ENCODE measurements at regions not wholly inside any gene's neighbourhood (a gene's known extent, or its start where the extent isn't known, plus 50 kb on each side); places are given as distances from the start of the nearest gene placed in this dataset.

DNA sequence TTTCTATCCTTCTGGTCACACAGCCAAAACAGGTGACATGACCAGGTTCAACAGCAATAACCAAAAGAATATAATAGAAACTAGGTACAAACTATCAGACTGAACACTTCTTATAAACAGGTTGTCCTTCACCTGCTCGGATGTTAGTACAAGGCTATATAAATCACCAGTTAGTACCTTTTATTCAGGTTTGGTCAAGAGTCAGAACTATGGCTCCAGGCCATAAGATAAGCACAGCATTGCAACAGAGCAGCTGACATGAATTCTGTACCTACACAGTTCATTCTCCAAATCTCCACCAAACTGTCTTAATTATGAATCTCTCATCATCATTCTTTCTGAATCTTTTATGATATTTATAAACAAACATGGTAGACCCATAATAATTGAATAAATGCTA lies 123.9 kb downstream of the DIO2 start:
- H3K27me3 ChIP-seq = no peaks in the 10 kb centered on the region
- TF ChIP-seq, protein P1, sequence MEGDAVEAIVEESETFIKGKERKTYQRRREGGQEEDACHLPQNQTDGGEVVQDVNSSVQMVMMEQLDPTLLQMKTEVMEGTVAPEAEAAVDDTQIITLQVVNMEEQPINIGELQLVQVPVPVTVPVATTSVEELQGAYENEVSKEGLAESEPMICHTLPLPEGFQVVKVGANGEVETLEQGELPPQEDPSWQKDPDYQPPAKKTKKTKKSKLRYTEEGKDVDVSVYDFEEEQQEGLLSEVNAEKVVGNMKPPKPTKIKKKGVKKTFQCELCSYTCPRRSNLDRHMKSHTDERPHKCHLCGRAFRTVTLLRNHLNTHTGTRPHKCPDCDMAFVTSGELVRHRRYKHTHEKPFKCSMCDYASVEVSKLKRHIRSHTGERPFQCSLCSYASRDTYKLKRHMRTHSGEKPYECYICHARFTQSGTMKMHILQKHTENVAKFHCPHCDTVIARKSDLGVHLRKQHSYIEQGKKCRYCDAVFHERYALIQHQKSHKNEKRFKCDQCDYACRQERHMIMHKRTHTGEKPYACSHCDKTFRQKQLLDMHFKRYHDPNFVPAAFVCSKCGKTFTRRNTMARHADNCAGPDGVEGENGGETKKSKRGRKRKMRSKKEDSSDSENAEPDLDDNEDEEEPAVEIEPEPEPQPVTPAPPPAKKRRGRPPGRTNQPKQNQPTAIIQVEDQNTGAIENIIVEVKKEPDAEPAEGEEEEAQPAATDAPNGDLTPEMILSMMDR (IDR thresholded peaks at IDR 0.05) = no peak
- TF ChIP-seq POLR2A (IDR thresholded peaks at IDR 0.05) = no peak
- no peak for DNase-seq
- H3K36me3 ChIP-seq = no peaks in the 10 kb centered on the region
- no peak overlapping the region for H3K27ac ChIP-seq
- H3K4me3 ChIP-seq (replicated peaks in 1 of 3) = no peak overlapping the region
- WGBS, 2 donors = 69 to 72% methylated on average over 1 of the region's 1 CpG
- intact Hi-C loops (cut with DNase I) = no loop called here
- no peaks in the 10 kb centered on the region for H3K4me1 ChIP-seq
- H3K9me3 ChIP-seq = no peaks in the 10 kb centered on the region

DNA sequence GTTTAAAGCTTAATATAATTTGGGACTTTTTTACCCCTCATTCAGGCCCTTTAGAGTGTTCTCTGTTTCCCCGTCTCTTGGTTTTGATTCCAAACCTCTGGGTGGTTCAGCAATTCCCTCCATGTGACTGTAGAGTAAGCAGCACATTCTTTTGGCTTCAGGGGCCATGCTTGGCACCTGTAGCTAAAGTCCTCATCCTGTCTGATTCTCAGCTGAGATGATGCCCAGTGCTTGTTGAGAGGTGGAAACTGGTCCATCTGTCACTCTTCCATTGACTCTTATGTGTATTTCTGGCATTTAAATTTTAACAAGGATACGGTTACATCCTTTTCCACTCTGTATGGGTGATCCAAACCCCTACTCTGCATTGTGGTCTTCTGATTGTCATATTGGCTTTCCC lies 127.1 kb downstream of the DIO2 start:
- WGBS, 2 donors = 93 to 96% methylated on average over 2 of the region's 2 CpGs
- no peaks in the 10 kb centered on the region for H3K4me1 ChIP-seq
- H3K4me3 ChIP-seq (replicated peaks in 1 of 3) = no peak overlapping the region
- H3K27ac ChIP-seq = no peak overlapping the region
- H3K9me3 ChIP-seq = no peaks in the 10 kb centered on the region
- H3K27me3 ChIP-seq = no peaks in the 10 kb centered on the region
- no peak for DNase-seq
- intact Hi-C loops (cut with DNase I) = no loop called here
- no peaks in the 10 kb centered on the region for H3K36me3 ChIP-seq
- no peak for TF ChIP-seq POLR2A (IDR thresholded peaks at IDR 0.05)
- TF ChIP-seq, protein P1 (IDR thresholded peaks at IDR 0.05) = no peak

DNA sequence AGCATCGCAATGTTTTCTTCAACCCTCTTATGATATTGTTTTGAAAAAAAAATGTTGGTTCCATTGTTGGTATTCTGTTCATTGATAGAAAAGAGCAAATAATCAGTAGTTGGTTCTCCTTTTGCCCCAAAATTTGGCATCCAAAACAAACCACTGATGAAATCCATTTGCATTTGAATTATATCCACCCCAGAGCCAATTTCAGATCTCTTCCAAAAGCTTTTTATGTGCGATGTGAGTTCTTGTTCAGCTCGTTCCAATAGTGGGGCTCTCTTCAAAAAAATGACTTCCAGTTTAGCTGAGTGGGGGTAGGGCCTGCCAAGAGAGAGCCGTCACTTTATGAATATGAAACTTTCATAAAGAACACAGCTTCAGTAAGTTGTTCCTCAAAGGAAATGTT lies 130.7 kb downstream of the DIO2 start:
- 91% methylated on average over 4 of the region's 4 CpGs for WGBS, 2 donors
- Histone ChIP-seq H3K36me3 (no peaks in the 10 kb centered on the region), H3K4me1 (no peaks in the 10 kb centered on the region), H3K27me3 (no peaks in the 10 kb centered on the region), H3K27ac (no peak overlapping the region), H3K4me3 (replicated peaks in 1 of 3) (no peak overlapping the region), H3K9me3 (no peaks in the 10 kb centered on the region)
- TF ChIP-seq POLR2A (IDR thresholded peaks at IDR 0.05) = no peak
- TF ChIP-seq, protein P1 (IDR thresholded peaks at IDR 0.05) = no peak
- DNase-seq = no peak
- intact Hi-C loops (cut with DNase I) = no loop called here

DNA sequence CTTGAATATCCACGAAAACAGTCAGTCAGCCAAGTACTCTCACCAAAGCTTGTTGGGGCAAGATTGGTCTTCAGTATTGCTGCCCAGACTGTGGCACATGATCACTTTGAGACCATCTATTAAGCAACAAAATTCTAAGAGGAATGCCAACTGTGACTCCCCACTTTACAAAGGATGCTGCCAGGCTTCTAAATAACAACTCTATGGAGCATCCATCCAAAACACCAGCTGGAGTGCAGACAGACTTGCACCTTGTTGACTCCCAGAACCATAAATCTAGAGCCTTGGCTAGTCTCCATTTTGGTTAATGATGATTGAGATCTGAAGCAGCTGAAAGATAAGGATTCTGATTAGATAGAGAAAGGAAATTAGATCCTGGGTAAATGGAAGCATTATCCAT lies 132.8 kb downstream of the DIO2 start:
- H3K27ac ChIP-seq = no peak overlapping the region
- TF ChIP-seq POLR2A (IDR thresholded peaks at IDR 0.05) = no peak
- TF ChIP-seq, protein P1 (IDR thresholded peaks at IDR 0.05) = no peak
- 83 to 85% methylated on average over 1 of the region's 1 CpG for WGBS, 2 donors
- intact Hi-C loops (cut with DNase I) = no loop called here
- no peaks in the 10 kb centered on the region for H3K9me3 ChIP-seq
- DNase-seq = no peak
- H3K27me3 ChIP-seq = no peaks in the 10 kb centered on the region
- H3K4me1 ChIP-seq = no peaks in the 10 kb centered on the region
- no peaks in the 10 kb centered on the region for H3K36me3 ChIP-seq
- H3K4me3 ChIP-seq (replicated peaks in 1 of 3) = no peak overlapping the region

DNA sequence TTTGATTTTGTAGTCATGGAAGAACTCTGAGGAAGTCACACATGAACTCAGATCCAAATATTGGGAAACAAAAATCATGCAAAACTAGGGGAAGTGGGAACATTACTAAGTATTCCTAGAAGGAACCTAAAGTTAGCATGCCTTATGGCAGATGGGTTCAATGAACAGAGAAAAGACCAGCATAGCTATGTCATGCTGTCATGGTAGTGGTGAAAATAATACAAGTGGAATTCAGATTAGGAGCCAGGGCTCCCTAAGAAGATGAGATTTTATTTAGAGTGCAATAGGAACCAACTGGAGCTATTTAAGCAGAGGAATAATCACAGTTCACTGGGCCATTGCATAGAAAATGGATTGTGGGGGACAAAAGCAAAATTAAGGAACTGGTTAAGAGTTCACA lies 134.0 kb downstream of the DIO2 start:
- no peak for DNase-seq
- Histone ChIP-seq H3K4me1 (no peaks in the 10 kb centered on the region), H3K36me3 (no peaks in the 10 kb centered on the region), H3K9me3 (no peaks in the 10 kb centered on the region), H3K4me3 (replicated peaks in 1 of 3) (no peak overlapping the region), H3K27ac (no peak overlapping the region), H3K27me3 (no peaks in the 10 kb centered on the region)
- TF ChIP-seq, protein P1 (IDR thresholded peaks at IDR 0.05) = no peak
- TF ChIP-seq POLR2A (IDR thresholded peaks at IDR 0.05) = no peak
- intact Hi-C loops (cut with DNase I) = no loop called here
